Stimulated activated CD4-positive, alpha-beta T cell treated with anti-CD3 and anti-CD28 coated beads, TNF-alpha, amount 100 ng/mL, for 1 hour (primary cell): ENCODE measurements at regions not wholly inside any gene's neighbourhood (a gene's known extent, or its start where the extent isn't known, plus 50 kb on each side); places are given as distances from the start of the nearest gene placed in this dataset.

Experiments
- DNase-seq, 3 donors: peaks; one replicate each; pipeline ENCODE4 v3.0.0-alpha.2; 2020; ENCODE audit warnings: low read depth in 3 of 3, low spot score in 1 of 3

DNA sequence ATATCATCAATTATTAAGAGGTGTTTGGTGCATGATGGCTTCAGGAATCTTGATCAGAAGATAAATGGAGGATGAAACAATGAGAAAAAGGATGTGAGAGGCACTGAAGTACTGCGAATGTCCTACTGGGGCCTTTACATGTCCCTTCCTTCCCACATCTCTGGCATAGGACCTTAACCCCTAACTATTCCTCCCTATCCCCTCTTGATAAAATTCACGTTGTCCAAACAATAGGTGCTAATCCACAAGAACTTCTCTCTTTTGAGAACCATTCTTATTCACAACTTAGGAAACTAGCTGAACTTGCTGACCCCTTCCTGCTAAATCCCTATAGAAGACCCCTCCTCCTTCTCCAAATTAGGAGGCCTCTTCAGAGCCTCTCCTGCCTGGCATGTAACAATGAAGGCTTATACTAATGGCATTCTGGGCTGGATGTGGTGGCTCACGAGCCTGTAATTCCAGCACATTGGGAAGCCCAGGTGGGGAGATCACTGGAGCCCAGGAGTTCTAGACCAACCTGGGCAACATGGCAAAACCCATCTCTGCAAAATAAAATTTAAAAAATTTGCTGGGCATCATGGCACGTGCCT lies 276.5 kb upstream of the SMARCA2 start:
- DNase-seq = no peak

DNA sequence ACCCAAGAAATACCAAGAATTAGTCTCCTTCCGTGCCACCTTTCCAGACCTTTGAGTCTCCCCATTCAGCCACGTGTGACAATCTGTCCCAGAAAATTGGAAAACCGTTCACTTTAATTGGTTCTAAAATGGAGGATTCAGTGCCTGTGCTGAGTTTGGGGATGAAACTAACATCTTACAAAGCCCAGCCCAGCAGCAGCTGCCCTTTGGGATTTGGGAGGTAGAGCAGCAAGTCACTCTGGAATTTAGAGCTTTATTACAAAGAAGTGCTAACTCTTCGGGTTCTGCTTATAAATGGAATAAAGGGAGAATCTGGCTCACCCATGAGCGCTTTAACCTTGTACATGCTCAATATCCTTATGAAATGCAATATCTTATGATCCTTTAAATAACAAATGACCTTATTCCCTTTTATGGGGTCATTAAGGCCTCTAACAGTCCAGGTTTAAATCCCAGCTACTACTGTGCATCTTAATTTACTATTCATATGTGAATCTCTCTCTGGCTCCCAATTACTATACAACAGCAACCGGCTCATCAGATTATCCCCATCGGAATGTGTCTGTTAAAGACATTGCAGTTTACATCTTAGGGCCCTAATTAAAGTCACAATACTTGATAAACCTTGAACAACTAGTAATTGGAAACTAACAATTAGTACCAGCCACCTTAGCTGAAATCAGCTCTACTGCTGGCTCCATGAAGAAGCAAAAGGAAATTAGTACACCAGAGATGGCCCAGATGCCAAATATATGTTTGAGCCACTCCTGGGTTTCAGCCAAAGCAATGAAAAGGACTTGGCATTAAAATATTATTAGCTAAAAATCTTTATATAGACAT lies 271.8 kb upstream of the SMARCA2 start:
- no peak for DNase-seq

DNA sequence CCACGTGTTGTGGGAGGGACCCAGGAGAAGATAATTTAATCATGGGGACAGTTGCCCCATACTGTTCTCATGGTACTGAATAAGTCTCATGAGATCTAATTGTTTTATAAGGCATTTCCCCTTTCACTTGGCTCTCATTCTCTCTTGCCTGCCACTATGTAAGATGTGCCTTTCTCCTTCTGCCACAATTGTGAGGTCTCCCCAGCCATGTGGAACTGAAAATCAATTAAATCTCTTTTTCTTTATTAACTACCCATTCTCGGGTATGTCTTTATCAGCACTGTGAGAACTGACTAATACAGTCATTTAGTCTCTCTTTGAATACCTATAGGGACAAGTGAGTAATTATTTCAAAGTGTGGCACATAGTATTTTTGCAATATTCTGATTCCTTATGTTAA lies 269.2 kb upstream of the SMARCA2 start:
- no peak for DNase-seq

DNA sequence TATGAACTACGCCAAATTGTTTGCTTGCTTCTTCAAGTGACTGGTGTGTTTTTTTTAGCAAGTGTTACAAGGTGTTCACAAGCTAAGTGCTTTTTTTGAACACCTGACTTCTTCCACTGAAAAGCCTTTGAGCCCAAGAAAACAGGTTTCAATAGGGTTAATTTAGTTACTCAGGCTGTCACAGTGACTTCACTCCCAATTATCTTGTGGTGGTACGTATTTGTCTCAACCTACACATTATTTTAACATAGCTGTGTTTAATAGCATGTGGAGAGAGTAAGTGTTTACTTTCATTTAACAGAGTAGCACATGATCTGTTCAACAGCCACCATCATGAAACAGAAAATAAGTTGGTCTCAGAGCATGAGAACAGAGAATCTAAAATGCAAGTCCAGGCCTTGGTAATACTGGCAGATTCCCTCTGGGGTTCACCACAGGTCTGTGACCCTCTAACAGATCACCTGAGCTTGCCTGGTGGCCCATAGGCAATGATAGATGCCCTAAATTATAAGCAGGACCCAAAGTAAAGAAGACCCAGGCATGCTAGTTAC lies 267.7 kb upstream of the SMARCA2 start:
- no peak for DNase-seq

DNA sequence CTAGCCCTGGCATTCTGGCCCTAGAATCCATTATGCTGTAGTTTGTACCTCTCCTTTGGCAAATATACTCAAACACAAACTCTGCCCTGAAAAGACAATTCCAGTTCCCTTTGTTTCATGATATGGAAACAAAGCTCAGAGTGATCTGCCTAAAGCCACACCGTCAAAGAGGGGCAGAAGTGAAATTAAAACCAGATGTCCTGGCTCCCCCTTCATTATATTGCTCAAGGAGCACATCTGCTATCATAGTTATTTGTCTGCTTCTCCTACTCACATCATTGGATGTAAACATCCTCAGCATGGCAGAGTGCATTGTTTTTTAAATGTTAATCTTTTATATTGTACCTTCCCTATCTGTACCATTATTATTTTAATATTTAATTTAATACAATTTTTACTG lies 266.7 kb upstream of the SMARCA2 start:
- DNase-seq = no peak

DNA sequence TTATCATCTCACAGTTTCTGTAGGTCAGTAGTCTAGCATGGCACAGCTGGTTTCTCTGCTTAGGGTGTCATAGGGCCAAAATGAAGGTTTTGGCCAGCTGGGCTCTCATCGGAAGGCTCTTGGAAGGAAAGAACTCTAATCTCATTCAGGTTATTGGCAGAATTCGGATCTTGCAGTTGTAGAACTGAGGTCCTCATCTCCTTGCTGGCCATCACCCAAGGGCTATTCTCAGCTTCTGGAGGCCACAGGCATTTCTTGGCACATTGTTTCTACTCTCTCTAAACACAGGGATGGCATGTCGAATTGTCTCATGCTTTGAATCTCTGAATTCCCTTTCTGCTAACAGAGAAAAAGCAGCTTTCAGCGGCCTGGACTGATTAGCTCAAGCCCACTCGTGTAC lies 258.0 kb upstream of the SMARCA2 start:
- DNase-seq = no peak

DNA sequence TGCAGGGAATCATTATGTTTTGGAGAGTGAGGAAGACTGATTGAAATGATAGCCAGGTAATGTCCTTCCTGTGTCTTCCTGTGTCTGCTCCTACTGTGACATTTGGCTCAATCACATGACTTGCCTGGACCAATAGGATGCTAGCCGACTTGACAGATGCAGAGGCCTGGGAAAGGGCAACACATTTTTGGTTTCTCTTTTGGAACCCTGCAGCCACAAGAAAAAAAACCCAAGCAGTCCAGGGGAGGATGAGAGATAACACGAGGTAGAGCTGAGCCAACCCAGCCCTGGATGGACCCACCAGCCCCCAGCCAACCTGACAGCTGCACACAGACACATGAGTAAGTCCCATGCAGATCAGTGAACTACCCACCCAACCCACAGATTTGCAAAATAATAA lies 256.1 kb upstream of the SMARCA2 start:
- DNase-seq = no peak

DNA sequence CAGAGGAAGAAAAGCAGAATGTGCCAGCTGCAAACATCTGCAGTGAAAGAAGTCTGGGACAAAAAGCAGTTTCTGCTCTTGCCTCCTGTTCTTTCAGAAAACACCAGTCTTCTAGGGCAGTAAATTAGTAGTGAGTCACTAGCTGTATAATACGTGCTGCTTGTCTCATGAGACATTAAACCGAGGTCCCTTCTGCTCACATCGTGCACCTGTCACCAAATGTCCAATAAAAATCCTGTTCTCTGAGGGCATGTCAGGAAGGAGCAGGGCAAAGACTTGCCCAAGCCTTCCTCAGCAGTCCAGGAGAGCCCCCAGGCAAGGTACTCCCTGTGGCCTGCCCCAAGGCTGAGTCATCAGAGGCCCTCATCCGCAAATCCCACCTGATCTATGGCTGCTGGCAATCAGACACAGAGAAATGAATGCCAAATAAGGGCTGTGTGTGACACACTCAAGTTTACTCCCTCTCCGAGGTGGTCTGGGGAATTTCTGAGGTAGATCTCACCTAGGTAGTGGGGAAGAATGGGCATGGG lies 255.3 kb upstream of the SMARCA2 start:
- no peak for DNase-seq

DNA sequence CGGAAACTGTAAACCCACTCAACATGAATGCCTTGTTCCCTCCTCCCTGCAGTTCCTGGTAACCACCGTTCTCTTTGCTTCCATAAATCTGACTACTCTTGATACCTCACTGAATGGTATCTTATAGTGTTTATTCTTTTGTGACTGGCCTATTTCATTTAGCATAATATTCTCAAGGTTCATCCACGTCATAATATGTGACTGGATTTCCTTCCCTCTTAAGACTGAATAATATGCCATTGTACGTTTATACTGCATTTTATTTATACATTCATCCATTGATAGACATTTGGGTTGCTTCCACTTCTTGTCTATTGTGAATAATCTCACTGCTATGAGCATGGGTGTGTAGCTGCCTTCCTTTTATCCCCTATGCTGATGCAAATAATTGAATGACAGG lies 253.3 kb upstream of the SMARCA2 start:
- DNase-seq = no peak

DNA sequence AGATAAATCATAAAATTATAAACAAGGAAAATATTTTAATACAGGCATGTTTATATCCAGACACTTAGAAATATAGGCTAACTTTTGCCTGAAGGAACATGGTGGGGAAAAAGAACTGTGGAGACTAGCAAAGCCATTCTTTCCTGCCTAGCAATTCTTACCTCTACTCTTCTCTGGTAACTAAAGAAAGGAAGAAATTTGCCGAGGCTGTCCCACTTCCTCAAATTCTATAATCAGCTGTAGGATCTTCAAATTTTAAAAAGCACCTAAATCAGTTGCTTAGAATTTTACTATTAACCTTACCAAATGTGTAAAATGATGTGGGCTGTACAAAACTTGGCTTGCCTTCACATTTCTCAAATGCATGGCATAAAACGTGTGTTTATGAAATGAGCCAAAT lies 249.1 kb upstream of the SMARCA2 start:
- no peak for DNase-seq

DNA sequence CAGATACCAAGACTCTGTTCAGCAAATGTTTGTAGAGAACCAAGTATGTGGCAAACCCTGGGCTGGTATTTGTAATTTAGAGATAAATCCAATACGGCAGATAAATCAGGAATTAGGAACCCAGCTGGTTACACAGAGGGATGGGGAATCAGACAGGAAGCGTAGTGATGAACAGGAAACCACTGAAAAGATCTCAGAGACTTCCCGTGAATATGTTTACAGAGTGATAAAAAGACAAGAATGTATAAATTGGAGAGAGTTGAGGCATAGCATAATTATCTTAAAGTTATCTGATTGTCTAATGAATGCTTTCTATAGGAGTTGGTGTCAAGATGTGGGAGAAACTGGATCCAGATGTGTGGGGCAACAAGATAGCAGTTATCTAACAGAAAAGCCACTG lies 246.6 kb upstream of the SMARCA2 start:
- DNase-seq = no peak

DNA sequence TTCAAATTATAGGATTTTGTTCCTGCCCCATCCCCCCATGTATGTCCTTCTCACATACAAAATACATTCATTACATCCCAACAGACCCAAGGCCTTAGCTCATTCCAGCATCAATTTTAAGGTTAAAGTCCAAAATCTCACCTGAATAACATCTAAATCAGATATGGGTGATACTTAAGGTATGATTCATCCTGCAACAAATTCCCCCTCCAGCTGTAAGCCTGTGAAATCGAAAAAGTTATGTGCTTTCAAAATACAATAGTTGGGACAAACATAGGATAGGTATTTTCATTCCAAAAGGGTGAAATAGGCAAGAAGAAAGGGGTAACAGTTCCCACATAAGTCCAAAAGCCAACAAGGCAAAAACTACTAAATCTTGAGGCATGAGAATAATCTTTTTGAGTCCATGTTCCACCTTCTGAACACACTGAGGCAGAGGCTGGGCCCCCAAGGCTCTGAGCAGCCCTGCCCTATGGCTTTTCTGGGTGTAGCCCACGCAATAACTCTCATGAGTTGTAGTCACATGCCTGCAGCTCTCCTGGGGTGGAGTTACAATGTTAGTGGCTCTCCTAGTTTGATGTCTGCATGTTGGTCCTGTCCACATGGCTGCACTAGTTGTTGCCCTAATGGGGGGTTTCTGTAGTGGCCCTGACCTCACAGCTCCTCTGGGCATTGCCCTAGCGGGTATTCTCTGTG lies 243.9 kb upstream of the SMARCA2 start:
- no peak for DNase-seq

DNA sequence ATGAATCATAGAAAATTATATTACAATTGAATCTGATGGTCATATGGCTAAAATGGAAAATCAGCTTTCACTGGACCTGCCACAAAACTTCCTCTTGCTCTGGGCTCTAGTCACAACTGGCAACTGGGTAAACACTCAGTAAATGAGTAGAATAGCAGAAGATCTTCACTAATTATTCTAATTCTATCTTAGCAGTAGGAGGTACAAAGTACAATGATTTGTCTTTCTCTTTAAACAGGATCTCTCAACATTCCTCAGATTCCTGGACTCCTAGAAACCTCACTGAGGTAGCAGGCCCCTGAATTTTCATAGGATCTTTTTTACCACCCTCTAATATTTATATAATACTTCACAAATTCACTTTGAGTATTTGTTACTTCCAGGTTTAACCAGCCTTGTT lies 239.9 kb upstream of the SMARCA2 start:
- DNase-seq = no peak

DNA sequence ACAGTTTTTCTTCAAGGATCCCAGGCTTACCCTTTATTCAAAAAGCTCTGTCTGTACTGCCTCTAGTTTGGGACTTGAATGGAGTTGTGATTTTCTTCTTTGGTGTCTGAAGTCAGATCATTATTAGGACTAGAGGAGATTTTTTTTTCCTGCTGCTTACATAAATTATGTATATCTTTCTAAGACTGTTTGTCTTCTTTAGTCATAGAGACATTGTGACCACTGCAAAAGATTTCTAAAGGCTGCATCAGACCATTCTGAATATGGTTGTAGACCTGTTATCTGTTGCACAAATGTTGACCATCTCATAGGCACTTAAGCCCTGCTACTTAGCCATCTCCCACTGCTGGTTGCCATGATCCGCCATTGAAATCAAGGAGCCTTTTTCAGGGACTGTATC lies 238.5 kb upstream of the SMARCA2 start:
- DNase-seq = no peak

DNA sequence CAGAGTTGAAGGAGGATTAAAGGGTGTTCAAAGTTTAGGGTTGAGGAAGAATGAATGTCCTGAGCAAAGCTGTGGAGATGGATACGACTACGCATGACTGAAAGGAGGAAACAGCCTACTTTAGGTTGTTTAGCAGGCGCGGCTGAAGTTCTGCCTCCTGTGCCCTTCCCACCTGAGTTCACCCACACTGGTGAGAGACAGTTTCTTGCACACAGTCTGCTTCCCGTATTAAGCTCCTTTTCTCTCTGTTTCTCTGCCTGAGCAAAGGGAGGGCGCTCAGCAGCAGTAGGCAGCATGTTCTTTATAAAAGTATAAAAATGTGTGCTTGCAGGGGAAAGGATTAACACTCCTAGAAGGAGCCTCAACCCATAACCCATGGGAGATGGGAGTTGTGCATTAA lies 224.0 kb upstream of the SMARCA2 start:
- DNase-seq = no peak

DNA sequence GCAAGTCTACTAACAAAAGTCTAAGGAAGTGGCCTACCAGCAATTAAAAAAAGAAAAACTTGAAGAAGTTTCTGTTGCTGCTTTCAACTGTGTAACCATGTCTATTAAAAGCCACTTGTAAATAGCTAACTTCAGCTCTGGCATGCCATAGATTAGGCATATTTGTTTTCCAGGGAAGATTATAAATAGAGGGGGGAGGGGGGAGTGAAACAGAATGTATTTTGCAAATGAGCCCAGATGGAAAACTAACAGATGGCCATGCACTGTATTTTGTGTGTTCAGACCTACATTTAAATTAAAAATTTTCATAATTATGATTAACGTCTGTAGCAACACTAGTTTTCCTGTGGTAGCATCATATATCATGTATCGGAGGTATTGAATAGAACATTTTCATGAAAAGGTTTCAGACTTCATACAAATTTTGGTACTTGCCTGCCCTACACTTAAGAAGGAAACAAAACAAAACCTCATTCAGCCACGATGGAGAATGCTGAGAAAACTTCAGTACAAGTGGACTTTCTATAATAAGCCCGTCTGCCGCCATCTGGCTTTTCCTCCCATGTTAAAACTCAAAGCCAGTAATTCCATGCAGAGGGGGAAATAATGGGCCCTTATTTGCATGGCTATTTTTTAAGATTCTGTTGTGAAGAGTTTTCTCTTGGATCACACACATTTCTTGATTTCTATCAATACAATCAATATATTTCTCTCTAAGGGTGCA lies 220.4 kb upstream of the SMARCA2 start:
- DNase-seq = no peak

DNA sequence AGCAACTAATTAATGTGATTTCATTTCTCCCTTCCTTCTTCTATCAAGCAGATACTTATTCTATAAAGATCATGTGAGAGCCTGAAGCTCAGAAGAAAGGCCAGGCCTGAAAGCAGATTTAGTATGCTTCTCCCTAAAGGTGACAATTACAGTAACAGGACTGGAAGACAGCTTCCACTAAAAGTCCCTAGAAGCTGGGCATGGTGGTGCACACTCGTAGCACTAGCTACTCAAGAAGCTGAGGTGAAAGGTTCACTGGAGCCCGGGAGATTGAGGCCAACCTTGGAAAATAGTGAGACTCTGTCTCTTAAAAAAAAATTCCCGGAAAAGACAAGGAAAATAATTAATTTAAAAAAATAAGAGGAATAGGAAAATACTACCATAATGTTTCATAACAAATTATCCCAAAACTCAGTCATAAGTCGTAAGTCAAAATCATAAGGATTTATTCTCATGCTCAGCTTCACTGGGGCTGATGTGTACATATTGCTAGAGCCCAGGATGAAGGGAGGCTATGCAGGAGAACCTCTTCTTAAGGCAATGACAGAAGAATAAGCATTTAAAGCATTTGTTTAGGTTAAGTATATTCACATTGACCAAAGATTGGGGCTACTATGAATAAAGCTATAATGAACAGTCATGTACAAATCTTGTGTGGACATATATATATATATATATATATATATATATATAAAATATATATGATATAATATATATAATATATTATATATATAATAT lies 210.8 kb upstream of the SMARCA2 start:
- DNase-seq = no peak

DNA sequence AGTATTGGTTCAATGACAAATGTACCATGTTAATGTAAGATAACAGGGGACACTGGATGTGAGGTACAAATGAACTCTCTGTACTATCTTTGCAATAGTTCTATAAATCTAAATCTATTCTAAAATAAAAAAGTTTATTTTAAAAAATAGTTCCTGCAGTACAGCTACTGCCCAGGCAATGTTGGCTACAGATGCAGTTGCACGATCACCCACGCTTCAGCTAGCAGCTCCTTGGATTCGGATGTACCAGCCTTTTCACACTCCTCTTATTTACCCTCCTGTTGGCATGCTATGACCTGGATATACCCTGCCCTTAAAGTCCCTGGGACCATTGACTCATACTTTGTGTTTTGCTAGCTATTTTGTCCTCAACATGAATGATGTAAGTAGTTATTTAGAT lies 185.4 kb upstream of the SMARCA2 start:
- DNase-seq = no peak

DNA sequence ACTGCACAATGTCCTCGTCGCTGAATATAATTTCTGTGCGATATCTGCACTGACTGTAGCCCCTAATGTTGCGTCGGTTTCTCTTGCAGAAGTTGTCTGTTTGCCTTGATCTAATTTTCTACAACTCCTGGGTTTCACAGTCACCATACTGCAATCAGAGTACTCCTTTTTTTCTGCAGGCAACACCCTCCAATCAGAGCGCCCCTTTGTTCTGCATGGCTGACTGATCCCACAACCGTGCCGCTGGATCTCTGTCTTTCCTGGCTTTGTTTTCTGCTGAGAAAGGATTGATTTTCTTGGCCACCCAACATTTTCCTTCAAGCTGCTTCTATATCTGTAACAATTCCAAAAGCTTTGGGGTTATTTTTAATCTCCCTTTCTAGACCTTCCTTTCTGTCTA lies 182.2 kb upstream of the SMARCA2 start:
- no peak for DNase-seq

DNA sequence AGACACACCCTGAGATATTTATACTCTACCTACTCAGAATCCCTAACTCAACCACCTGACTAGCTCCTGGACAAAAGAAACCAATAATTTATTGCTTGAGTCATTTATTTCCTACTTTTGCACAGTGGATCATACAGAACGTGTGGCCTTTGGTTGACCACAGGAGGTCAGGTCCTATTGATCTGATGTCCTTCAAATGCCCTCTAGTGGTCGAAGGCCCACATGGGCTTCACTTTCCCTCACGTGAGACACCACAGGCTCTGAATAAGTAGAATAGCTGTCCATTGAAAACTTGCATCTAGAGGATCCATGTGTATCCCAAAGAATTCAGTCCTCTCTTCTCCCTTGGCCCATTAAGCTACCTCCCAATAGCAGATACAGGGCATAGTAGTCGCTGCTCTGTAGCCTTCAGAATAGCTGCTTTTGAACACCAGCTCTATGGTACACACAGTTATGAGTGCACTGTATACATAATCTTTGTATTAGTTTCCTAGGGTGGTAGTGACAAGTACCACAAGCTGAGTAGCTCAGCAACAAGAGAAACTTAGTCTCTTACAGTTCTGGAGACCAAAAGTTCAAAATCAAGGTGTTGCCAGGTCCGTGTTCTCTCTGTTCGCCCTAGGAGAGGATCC lies 177.6 kb upstream of the SMARCA2 start:
- DNase-seq = no peak
